Activated CD8-positive, alpha-beta memory T cell treated with anti-CD3 and anti-CD28 coated beads, Interleukin-2, amount 50 U/mL, for 24 hours (primary cell): ENCODE measurements at regions not wholly inside any gene's neighbourhood (a gene's known extent, or its start where the extent isn't known, plus 50 kb on each side); places are given as distances from the start of the nearest gene placed in this dataset.

Experiments
- DNase-seq: peaks from one replicate; pipeline ENCODE4 v3.0.0-alpha.2; 2020; ENCODE audit errors: extremely low read depth

DNA sequence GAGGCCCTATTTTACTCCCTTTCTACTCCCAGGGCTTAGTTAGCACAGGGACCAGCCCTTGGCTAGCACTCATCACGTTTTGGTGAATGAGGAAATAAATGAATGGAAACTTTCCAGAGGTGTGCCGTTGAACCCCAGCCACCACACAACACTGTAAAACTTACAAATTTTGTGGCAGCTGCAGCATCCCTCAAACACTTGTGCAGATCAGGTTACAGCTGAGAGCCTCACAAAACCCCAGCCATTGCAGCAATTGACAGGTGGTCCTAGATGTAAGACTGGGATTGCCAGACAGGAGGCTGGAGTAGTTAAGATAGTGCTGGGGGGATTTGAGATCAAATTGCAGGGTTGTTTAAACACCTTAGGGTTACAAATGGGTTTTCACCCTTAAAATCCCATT is 482.2 kb upstream of the KIF2A start:
- no peak for DNase-seq

DNA sequence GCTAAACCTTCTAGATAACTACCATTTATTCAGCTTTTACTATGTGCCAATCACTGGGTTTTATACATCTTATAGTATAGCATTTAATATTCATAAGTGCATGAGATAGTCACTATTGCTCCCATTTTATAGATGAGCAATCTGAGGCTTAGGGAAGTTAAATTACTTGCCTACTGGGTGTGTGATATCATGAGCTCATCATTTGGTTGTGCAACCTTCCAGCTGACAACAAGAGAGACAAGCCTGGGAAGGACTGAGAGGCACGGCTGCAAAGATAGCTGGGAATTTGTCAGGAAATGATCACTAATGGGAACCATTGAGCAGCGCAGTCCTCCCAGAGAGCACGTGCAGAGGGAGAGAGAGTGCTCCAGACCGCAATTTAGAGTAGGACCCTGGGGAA is 481.6 kb upstream of the KIF2A start:
- no peak for DNase-seq

DNA sequence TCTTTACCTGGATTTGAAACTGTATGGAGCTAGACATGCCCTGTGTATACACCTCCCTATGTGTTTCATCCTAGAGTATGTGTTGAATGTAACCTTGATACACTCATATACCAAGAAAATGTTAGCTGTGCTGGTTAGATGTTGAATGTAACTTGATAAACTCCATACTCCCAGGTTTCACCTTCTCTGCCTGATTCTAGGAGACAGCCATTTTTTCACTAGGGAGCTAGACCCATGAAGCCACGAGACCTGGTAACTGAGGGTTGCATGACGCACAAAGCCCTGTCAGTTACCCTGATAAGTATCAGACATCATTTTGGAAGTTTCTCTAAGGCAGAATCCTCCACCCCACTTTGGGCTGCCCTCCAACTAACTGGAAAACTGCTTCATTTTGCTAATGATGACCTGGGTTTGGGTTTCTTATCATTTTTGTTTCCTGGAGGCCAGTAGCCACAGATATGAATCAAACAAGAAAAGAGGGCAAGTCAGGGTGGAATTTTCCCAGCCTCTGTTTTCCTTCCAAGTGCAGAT is 478.5 kb upstream of the KIF2A start:
- DNase-seq, result no peak

DNA sequence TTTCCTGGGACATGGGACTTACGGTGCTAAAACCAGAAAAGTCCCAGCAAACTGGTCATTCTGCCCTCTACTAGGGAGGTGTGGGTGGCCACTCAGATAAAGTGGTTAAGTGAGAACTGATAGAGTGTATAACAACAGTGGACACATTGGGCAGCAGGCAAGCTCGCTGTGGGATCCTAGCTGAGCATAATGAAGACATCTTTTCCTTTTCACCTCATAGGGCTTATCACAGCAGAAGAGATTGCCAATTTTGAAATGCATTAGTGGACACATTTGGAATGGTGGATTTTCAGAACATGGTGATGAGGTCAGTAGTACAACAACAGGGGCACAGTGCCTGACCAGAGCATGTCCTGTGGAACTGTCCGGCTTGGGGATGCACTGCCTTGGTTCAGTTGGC is 477.1 kb upstream of the KIF2A start:
- no peak for DNase-seq

DNA sequence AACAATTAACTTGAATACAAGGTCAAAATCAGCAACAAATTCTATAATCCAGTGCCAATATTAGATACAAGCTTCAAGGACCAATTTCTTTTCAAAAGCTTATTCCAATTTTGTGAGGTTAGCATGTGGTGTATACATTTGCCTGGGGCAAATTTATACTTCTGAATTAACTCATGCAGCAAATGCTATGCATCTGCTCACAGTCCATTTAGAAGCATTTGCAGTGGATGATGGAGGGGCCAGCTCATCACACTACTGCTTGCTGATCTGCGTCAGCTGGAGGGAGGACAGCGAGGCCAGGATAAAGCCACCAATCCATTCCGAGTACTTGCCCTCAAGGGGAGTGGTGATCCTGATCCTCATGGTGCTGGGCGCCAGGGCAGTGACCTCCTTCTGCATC is 474.3 kb upstream of the KIF2A start:
- DNase-seq, result no peak

DNA sequence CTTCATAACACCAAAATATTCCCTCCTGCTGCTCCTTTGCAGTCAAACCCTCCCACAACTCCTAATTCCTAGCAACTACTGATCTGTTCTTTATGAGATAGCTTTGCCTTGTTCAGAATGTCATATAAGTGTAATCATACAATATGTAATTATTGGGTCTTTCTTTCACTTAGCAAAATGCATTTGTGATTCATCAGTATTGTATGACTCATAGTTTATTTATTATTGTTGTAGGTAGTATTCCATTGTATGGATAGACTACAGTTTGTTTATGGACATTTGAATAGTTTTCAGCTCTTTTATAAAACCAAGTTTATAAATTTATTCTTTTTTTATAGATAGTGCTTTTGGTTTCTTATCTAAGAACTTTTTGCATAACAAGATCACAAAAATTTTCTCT is 468.2 kb upstream of the KIF2A start:
- DNase-seq, result no peak

DNA sequence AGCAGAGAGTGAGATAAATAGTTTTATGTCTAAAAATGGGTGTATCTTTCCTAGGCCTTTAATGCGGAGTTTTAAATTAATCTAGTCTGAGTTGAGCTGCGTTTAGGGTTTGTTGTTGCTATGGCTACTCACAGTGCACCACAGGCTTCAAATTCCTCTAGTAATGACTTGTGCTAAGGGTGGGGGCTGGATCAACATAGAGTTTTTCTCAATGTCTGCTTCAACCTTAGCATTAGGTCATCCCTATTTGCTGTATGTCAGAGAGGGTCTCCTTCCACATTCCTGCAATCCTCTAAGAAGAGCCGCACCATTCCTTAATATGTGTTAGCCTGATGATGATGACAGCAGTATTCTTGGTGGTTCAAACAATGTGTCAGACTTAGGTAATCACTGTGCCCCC is 465.6 kb upstream of the KIF2A start:
- DNase-seq, result no peak

DNA sequence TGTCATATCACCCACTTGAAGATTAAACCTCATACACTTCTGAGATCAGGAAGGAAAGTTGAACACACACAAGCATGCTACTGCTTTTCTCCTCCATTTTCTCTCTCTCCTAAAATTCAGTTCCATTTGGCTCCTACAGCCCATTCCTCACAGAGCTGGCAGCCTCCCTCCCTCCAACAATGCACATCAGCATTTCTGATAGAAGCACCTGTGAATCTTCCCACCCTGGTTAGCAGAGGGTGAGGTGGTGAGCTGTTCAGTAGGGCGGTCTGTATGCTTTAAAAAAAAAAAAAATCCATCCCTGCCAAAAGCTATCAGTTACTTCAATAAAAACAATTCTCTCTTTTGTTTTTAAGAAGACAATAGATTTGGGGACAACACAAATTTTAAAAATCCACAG is 463.2 kb upstream of the KIF2A start:
- DNase-seq, result no peak

DNA sequence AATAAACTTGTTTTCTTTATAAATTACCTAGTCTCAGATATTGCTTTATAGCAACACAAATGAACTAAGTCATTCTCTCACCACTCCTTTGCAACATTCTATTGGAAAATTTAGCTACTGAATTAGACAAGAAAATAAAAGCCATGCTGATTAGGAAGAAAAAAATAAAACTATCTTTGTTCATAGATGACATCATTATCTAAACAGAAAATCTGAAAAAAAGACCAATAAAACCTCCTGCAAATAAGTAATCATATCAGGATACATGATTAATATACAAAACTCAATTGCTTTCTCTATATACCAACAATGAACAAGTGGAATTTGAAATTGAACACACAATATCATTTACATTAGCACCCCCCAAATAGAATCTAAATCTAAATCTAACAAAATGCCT is 455.3 kb upstream of the KIF2A start:
- DNase-seq, result no peak

DNA sequence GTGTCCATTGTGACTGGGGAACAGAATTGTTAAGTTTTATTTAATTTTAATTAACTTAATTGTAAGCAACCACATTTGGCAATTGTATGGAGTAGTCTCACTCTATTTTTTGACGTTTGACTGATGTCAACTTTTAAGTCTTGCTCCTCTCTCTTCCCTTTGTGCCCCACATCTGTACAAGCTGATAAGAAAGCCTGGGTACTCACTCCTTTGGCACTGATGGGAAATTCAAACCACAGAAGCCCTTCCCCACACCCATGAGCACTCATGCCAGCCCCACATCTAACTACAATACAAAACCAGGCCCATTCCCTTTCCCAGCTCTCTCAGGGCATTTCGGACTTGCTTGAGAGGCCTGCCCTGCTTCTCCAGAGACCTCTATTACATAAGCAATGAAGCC is 451.5 kb upstream of the KIF2A start:
- no peak for DNase-seq

DNA sequence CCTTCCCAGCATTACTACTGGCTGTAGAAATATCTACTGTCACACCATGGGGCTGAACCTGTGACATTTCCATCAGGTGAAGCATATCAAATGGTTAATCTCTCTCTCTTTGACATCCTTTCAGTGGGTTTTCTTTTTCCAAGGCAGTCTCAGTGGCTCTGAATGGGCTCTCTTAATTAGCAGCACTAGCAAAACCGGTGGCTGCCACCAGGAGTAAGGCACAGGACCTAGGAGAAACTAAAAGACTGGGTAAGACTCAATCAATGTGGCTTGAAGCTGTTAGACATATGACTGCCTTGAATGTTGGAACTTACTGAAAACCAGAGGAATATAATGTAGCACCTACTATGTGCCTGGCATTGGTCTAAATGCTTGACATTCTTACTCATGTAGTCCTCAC is 445.0 kb upstream of the KIF2A start:
- DNase-seq, result no peak

DNA sequence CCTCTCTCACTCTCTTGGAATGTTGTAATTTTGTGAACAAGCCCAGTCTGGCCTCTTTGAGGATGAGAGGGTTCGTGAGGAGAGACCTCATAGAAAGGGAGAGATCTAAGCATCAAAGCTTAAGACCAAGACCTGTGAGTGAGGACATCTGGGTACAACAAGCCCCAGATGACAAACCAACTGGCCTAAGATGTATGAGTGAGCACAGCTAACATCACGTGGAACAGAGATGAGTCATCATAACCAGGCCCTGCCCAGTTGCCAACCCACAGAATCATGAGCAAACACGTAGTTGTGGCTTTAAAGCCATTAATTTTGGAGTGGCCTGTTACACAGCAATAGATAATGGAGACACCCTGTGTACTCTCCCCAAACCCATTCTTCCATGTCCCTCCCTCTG is 439.1 kb upstream of the KIF2A start:
- DNase-seq, result no peak

DNA sequence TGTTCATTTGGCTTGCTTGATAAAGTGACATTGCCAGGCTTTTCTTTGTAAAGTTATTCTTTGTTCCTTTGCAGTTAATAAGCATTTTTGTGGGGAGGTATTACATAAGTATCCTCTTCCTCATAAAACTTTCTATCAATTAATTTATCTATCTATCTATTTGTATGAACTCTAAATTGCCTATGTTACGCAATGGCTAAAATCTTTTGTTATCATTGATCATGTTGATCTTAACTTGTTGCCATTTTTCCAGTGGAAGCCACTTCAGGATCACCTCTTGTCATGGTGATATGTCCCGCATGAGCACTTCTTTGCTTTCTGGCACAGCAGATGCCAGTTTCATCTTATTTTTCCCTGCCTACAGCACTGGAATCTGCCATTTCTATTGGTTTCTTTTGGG is 436.7 kb upstream of the KIF2A start:
- no peak for DNase-seq

DNA sequence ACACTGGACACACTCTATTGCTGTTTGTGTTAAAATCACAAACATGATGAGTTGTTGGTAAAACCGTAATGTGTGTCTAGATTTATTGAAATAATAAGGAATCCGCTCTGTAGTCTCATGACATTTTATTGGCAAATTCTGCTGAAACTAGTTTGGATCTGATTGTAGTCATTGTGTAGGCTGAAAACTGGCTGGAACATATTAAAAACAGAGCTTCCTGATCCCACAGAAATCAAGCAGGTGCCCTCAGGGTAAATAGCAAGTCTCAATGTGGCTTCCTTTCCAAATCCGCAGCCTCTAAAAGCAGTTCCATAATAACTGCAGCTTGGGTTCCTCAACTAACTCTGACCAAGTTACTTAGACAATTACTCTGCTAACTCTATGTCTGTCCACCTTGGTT is 427.5 kb upstream of the KIF2A start:
- DNase-seq, result no peak

DNA sequence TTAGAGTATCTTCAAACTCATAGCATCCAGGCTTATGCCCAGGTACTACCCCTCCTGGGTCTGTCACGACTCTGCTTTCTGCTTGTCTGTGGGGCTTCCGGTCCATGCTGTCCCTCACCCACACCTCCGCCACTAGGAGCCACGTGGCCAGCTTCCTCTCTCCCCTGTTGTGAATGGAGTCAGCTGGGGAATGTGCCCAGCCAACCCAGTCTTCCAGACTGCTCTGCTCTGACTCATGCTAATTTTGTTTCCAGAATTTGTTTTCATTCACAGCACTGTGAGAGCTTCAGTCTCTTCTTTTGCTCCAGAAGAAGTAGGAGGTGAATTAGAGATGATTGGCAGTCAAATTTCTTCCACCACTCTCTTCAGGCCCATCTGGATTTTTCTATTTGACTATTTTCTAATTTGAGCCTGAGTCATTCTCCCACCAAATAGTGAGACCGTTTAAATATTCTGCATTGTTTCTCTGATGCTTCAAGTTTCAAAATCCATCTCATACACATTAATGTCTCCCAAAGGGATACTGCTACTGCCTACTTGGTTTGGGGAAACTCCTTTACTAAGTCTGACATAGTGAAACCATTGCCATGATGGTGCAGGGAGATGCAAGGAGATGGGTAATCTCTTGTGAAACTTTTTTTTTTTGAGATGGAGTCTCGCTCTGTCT is 424.1 kb upstream of the KIF2A start:
- DNase-seq, result no peak

DNA sequence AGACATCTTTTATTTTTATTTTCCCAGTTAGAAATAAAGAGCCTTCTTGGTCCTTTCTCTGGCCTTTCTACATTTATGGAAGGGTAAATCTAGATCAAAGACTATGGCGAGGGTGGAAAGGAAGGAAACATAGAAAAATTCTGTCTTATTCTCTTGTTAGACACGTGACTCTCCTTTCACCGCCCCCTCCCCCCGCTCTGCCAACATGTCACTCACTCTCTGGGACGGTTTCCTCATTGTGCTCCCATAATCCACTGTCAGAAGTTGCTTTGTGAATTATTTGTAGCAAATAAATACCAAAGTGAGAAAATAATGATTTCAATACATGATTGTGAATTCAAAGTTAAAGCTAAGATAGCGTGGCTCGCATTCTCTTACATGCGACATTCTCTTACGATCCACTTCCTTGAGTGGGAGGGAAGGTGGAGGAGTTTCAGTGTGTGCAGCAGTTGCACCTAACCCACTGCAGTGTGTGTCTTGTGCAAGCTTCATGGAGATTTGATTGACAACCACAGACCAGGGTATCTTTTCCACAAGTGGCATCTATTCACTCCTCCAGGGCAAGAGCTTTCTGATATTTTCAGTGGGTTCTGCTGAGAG is 423.0 kb upstream of the KIF2A start:
- DNase-seq, result no peak

DNA sequence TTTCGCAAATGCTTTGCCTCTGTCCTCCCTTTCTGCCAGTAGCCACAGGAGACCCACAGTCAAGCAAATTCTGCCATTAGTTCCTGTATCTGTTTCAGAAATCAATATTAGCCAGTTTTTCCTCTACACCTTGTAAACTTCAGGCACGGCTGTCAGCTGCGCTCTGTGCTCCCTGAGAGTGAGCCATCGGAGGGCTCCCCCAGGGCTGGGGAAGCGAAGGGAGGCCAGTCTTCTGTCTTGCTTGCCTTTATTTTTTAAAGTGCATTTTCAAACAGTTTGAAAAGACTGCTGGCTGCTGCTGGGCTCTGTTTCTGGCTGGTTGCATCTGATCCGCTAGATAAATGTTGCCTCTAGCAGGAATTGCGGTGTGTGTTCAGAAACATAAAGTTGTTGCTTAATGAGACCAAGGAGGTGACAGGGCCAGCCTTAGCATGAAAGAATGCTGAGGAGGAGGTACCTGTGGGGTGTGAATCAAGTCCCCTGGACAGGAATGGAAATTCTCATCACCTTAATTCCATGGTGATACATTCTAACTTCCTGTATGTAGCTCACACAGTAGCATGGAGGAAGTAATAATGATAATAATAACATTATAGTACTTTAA is 421.7 kb upstream of the KIF2A start:
- DNase-seq, result no peak

DNA sequence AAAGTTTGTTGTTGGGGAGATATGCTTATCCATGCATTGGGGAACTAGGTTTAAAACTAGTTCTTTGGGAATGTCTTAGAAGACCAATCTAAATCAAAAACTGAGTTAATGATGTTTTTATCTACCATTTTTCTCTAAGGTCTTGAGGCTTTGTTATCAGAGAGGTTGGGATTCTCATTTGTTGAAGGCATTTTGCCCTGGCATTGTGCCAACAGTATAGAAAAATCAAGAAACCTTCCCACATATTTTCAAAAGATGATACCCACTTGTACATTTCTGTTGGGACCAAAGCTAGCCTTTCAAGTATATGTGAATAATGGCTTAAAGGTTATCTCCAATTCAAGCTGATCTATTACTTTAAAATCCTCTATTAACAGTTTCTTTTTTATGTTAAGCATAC is 419.8 kb upstream of the KIF2A start:
- no peak for DNase-seq

DNA sequence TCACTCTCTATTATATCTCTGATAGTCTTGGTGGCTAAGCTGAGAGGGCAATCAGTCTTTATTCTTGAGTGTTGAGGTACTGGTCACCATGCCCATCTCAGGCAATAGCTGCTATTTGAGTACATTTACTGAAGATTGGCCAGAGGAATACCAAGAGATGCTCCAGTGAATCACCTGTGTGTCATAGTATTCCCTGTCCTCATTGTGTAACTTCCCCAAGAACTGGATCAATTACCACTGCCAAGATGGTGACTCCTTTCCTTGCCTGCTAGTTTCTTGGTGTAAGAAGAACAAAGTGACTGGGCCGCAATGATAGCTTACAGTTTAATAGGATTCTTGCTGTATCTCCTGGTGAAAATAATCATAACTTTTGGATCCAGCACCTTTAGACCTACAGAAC is 418.7 kb upstream of the KIF2A start:
- no peak for DNase-seq

DNA sequence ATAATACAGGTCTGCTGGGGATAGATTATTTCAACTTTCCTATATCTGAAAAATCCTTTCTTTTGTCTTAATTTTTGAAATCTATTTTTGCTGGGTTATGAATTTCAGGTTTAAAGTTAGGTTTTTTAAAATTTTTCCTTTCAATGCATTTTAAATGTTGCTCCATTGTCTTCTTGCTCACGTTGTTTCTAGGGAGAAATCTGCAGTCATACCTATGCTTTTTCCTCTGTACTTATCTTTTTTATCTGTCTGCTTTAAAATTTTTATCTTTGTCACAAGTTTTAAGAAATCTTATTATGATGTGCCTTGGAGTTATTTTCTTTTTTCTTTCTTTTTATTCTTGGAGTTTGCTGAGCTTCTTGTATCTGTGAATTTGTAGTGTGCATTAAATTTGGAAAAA is 412.0 kb upstream of the KIF2A start:
- DNase-seq, result no peak

DNA sequence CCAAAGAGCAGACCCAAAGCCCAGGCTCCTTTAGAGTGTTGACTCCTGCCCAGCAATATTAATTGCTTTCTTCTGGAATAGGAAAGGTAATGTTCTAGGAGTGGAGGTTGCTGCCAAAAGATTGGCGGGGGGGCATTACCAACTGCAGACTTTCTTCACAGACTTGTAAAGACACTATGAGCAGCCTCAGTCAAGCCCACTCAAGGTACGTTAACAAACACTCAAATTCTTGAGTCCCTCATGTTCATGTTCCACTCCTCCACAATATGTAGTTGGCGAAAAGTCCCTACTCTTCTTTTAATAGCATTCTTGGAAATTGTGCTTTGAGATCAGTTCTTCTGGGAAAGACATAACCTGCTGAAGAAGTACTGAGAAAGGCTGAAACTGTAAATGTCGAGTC is 409.2 kb upstream of the KIF2A start:
- no peak for DNase-seq

DNA sequence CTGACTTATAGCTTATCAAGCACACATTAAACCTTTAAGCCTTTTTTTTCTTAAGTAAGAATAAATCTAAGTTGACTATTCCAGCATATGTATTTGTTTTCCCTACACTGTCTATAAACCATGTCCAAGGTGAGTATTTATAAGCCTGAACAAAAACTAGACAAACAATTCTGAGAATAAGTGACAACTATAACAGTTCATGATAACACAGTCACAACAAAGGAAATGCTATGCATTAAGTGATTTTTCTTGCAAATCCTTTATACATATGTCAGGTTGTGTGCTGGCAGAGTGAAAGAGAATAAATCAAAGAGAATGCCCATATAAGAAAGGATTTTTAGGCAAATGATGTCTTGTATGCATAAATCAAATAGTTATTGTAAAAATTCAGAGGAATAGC is 408.8 kb upstream of the KIF2A start:
- DNase-seq, result no peak

DNA sequence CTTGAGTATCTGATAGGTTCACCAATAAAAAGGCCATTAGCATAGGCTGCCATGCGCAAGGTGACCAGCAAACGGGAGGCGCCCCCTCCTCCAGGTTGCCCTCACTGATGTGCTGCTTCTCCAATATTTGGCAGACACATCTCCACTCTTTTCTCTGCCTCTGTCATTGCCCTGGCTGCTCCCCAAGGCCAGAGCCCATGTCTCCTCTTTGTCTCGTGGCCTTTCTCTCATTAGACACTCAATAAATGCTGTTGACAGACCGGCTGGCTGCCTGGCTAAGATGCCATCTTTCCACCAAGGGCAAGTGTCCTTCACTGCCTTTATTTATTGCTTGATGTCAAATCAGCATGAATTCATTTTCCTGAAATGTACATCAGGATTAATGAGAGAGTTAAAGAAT is 404.0 kb upstream of the KIF2A start:
- DNase-seq, result no peak

DNA sequence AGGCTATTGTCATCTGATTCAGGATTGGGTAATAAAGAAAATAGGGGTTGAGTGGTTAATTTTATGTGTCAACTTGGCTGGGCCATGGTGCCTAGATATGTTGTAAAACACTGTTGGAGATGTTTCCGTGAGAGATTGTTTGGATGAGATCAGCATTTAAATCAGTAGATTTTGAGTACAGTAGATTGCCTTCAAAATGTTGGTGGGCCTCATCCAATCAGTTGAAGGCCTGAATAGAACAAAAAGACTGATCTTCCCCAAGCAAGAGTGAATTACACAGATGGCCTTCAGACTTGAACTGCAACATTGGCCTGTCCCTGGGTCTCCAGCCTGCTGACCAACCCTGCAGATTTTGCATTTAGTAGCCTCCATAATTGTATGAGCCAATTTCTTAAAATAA is 401.3 kb upstream of the KIF2A start:
- no peak for DNase-seq
